ENCODE measurements at regions not wholly inside any gene's neighbourhood (a gene's known extent, or its start where the extent isn't known, plus 50 kb on each side); places are given as distances from the start of the nearest gene placed in this dataset.

DNA sequence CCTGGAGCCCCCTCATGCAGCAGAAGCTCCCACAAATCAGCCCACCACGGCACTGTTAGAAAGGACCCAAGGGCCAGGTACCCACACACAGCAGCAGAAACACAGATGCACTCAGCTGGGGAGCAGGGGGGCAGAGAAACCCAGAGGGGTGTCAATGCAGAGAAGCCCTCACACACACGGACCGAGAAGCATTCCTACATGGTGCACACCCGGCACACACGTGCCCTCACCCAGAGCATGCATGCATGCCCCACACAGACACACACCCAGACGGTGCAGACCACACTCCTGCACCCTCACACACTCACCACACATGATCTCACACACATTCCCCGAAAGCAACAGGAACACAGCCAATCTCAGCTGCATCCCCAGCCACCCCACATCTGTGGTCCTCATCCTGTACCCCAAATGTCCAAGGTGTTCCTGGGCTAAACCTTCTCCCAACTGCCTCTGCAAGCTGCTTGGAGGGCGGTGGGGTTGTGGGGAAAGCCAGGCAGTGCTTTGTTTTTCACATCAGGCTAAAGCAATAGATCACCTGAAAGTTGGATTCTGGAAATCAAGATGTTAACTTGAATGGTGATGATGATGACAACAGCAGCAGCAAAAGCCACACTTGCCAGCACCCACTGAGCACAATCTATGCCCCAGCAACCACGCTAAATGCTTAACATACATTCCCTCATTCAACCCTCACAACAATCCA is 102.3 kb downstream of the ZFP36L2 start:
- Histone ChIP-seq H3K9ac (ENCODE audit: low read depth in 1 of 2, low read length in 2 of 2) (no peak overlapping the region), H3K27ac (ENCODE audit: low read depth in 1 of 2, low read length in 2 of 2) (no peak overlapping the region), H3K4me1 (ENCODE audit: control insufficient read depth in 4 of 4, insufficient read depth in 4 of 4, low read length in 3 of 4) (peaks cover 0 to 8% (median 4%) of the 10 kb centered on the region in 4 donors), H3K4me3 (ENCODE audit: low read depth in 1 of 3, low read length in 3 of 3) (no peak overlapping the region), H3K27me3 (ENCODE audit: control insufficient read depth in 4 of 4, insufficient read depth in 4 of 4, low read length in 3 of 4) (no peaks in the 10 kb centered on the region), H3K9me3 (ENCODE audit: control insufficient read depth in 4 of 4, low read length in 3 of 4) (peaks cover 0 to 3% (median 0%) of the 10 kb centered on the region in 4 donors), H3K36me3 (ENCODE audit: control insufficient read depth in 4 of 4, insufficient read depth in 3 of 4, low read depth in 1 of 4, low read length in 3 of 4) (no peaks in the 10 kb centered on the region)
- TF ChIP-seq TAF1 (conservative IDR thresholded peaks at IDR 0.05) (no peak), FOXA1 (IDR thresholded peaks at IDR 0.05) (no peak), RXRA (IDR thresholded peaks at IDR 0.05) (no peak), JUND (IDR thresholded peaks at IDR 0.05) (no peak), RAD21 (IDR thresholded peaks at IDR 0.05) (no peak), SP1 (IDR thresholded peaks at IDR 0.05) (no peak), HNF4A (conservative IDR thresholded peaks at IDR 0.05) (no peak), NR2F2 (IDR thresholded peaks at IDR 0.05) (no peak), YY1 (IDR thresholded peaks at IDR 0.05) (no peak), EGR1 (IDR thresholded peaks at IDR 0.05; ENCODE audit: low read depth in 2 of 2) (no peak), FOXA2 (IDR thresholded peaks at IDR 0.05) (no peak)
- TF ChIP-seq, protein P1, sequence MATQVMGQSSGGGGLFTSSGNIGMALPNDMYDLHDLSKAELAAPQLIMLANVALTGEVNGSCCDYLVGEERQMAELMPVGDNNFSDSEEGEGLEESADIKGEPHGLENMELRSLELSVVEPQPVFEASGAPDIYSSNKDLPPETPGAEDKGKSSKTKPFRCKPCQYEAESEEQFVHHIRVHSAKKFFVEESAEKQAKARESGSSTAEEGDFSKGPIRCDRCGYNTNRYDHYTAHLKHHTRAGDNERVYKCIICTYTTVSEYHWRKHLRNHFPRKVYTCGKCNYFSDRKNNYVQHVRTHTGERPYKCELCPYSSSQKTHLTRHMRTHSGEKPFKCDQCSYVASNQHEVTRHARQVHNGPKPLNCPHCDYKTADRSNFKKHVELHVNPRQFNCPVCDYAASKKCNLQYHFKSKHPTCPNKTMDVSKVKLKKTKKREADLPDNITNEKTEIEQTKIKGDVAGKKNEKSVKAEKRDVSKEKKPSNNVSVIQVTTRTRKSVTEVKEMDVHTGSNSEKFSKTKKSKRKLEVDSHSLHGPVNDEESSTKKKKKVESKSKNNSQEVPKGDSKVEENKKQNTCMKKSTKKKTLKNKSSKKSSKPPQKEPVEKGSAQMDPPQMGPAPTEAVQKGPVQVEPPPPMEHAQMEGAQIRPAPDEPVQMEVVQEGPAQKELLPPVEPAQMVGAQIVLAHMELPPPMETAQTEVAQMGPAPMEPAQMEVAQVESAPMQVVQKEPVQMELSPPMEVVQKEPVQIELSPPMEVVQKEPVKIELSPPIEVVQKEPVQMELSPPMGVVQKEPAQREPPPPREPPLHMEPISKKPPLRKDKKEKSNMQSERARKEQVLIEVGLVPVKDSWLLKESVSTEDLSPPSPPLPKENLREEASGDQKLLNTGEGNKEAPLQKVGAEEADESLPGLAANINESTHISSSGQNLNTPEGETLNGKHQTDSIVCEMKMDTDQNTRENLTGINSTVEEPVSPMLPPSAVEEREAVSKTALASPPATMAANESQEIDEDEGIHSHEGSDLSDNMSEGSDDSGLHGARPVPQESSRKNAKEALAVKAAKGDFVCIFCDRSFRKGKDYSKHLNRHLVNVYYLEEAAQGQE (IDR thresholded peaks at IDR 0.05): no peak
- TF ChIP-seq, protein P2, sequence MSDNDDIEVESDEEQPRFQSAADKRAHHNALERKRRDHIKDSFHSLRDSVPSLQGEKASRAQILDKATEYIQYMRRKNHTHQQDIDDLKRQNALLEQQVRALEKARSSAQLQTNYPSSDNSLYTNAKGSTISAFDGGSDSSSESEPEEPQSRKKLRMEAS (IDR thresholded peaks at IDR 0.05): no peak
- TF ChIP-seq, protein P3, sequence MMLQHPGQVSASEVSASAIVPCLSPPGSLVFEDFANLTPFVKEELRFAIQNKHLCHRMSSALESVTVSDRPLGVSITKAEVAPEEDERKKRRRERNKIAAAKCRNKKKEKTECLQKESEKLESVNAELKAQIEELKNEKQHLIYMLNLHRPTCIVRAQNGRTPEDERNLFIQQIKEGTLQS (IDR thresholded peaks at IDR 0.05): no peak
- TF ChIP-seq, protein P4, sequence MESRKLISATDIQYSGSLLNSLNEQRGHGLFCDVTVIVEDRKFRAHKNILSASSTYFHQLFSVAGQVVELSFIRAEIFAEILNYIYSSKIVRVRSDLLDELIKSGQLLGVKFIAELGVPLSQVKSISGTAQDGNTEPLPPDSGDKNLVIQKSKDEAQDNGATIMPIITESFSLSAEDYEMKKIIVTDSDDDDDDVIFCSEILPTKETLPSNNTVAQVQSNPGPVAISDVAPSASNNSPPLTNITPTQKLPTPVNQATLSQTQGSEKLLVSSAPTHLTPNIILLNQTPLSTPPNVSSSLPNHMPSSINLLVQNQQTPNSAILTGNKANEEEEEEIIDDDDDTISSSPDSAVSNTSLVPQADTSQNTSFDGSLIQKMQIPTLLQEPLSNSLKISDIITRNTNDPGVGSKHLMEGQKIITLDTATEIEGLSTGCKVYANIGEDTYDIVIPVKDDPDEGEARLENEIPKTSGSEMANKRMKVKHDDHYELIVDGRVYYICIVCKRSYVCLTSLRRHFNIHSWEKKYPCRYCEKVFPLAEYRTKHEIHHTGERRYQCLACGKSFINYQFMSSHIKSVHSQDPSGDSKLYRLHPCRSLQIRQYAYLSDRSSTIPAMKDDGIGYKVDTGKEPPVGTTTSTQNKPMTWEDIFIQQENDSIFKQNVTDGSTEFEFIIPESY (IDR thresholded peaks at IDR 0.05): no peak
- TF ChIP-seq, protein P5, sequence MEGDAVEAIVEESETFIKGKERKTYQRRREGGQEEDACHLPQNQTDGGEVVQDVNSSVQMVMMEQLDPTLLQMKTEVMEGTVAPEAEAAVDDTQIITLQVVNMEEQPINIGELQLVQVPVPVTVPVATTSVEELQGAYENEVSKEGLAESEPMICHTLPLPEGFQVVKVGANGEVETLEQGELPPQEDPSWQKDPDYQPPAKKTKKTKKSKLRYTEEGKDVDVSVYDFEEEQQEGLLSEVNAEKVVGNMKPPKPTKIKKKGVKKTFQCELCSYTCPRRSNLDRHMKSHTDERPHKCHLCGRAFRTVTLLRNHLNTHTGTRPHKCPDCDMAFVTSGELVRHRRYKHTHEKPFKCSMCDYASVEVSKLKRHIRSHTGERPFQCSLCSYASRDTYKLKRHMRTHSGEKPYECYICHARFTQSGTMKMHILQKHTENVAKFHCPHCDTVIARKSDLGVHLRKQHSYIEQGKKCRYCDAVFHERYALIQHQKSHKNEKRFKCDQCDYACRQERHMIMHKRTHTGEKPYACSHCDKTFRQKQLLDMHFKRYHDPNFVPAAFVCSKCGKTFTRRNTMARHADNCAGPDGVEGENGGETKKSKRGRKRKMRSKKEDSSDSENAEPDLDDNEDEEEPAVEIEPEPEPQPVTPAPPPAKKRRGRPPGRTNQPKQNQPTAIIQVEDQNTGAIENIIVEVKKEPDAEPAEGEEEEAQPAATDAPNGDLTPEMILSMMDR (IDR thresholded peaks at IDR 0.05; ENCODE audit: low read depth, low read length, missing input control): no peak
- DNase-seq (ENCODE audit: low spot score): no peak
- 83% methylated on average over 9 of the region's 9 CpGs for WGBS

All from liver (tissue), 8 donors.